Heart right ventricle (tissue), 16 donors: ENCODE measurements at regions not wholly inside any gene's neighbourhood (a gene's known extent, or its start where the extent isn't known, plus 50 kb on each side); places are given as distances from the start of the nearest gene placed in this dataset.

ENCODE experiments used
- ATAC-seq, 8 donors: fragments of 200-7000 bp; cut with Tn5 transposase; one replicate each; pipeline ENCODE4 v1.9.1; 2020; ENCODE audit warnings: mild to moderate bottlenecking in 8 of 8, moderate library complexity in 8 of 8, moderate number of reproducible peaks in 1 of 8
- DNase-seq, 2 donors: peaks; one replicate each; pipeline ENCODE4 v3.0.0-alpha.2; 2020
- H3K27ac ChIP-seq, 10 donors: fragments of 200-600 bp; sonication (generic) in 2 of 10; one replicate each; pipeline versions ENCODE4 v1.5.0 to v1.8.0; 2020 to 2022; ENCODE audit warnings: mild to moderate bottlenecking in 3 of 10
- H3K27me3 ChIP-seq, 7 donors: fragments of 200-600 bp; one replicate each; pipeline ENCODE4 v1.8.0; 2021 to 2022; ENCODE audit warnings: mild to moderate bottlenecking in 2 of 7
- H3K36me3 ChIP-seq, 9 donors: fragments of 200-600 bp; sonication (generic) in 1 of 9; one replicate each; pipeline versions ENCODE4 v1.5.0 to v1.8.0; 2020 to 2022; ENCODE audit warnings: mild to moderate bottlenecking in 2 of 9
- H3K4me1 ChIP-seq, 9 donors: fragments of 200-600 bp; sonication (generic) in 1 of 9; one replicate each; pipeline versions ENCODE4 v1.5.0 to v1.8.0; 2020 to 2022; ENCODE audit warnings: mild to moderate bottlenecking in 4 of 9
- H3K4me3 ChIP-seq, 10 donors: fragments of 200-600 bp; sonication (generic) in 2 of 10; one replicate each; pipeline versions ENCODE4 v1.5.0 to v1.8.0; 2020 to 2022; ENCODE audit warnings: mild to moderate bottlenecking in 7 of 10, moderate library complexity in 2 of 10
- H3K9me3 ChIP-seq, 11 donors: fragments of 200-600 bp in 10 of 11; sonication (generic) in 2 of 11; one replicate each; pipeline versions ENCODE4 v1.5.0 to v1.8.0; 2013 to 2022; ENCODE audit warnings: mild to moderate bottlenecking in 2 of 11, control low read depth in 1 of 11, moderate library complexity in 1 of 11
- WGBS, 2 donors: extraction: QIAGEN DNeasy Blood & Tissue Kit; methylation state at CpG; one replicate each; pipeline ENCODE4 v1.1.7; 2013; ENCODE audit warnings: inconsistent platforms in 1 of 2; 5-methylcytosine and 5-hydroxymethylcytosine counted together
- intact Hi-C, 10 donors: fragments of 100-400 bp; cut with DNase I; formaldehyde crosslinking; loops; one replicate each; pipeline versions ENCODE4 v1.11.1 to v1.14.2; 2022
- TF ChIP-seq, protein P1 (sequence below), 9 donors: fragments of 200-600 bp; sonication (generic) in 2 of 9; IDR thresholded peaks; one replicate each; pipeline versions ENCODE4 v1.5.0 to v1.8.0; 2021 to 2022; ENCODE audit warnings: antibody characterized with exemption in 9 of 9, mild to moderate bottlenecking in 5 of 9, moderate library complexity in 1 of 9
- donor health status: Arrhythmogenic right ventricular cardiomyopathy.
- donor health status: ischemic (EF 13 %, LVEDD 7.1; RV severe dilation, severe dysfunction).
- donor health status: healthy with polysubstance abuse.
- donor health status: DM: no; HTN: yes; CAD: no.
- donor health status: DM: no; HTN: no; CAD: no.
- donor health status: ischemic (EF 25% LVEDD 6.9; RV normal size, moderate dysfunction).
- donor health status: ischemic (EF 25% LVEDD 5.7; RV mildly dilated, moderate dysfunction).
- donor health status: healthy.
- donor health status: DM: yes; HTN: yes; CAD: no.
- donor health status: Ischemic cardiomyopathy.
- donor health status: ischemic (EF 35%, LVEDD 5.7; RV mildly dilated, moderate dysfunction).
- donor health status: nonischemic (EF 11% LVEDD 7.7; RV severe dilation, severe dysfunction).
- donor health status: DM: yes; HTN: yes; CAD: no.
- donor health status: PGD.
- donor health status: ischemic (EF 29% LVEDD 5.4; RV normal size, mild dysfunction).
- donor health status: nonischemic (EF 23%, LVEDD 6.1; RV moderate dilation, normal function).

DNA sequence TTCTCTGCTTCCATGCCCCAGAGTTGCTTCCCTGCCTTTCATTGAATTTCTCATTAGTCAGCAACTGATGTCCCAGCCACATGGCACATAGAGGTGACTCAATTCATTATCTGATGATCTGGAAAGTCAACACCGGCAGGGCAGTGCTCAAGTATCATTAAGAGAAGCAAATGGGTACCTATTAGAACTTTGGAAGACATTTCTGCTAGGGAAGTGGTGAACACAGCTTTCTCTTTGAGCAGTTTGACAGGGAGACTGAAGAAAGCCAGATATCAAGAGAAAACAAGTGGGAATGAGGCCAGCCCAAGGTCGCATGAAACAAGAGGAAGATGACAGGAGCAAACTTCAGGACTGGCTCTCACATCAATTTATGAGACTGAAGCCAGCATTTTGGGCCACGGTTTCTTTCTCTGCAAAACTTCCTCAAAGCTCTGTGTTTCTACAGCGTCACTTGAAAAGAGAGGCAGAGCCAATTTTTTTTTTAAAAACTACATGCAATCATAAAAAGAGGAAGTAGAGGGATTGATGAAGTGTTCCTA lies 108.3 kb upstream of the RPS6KA3 start:
- TF ChIP-seq, protein P1, sequence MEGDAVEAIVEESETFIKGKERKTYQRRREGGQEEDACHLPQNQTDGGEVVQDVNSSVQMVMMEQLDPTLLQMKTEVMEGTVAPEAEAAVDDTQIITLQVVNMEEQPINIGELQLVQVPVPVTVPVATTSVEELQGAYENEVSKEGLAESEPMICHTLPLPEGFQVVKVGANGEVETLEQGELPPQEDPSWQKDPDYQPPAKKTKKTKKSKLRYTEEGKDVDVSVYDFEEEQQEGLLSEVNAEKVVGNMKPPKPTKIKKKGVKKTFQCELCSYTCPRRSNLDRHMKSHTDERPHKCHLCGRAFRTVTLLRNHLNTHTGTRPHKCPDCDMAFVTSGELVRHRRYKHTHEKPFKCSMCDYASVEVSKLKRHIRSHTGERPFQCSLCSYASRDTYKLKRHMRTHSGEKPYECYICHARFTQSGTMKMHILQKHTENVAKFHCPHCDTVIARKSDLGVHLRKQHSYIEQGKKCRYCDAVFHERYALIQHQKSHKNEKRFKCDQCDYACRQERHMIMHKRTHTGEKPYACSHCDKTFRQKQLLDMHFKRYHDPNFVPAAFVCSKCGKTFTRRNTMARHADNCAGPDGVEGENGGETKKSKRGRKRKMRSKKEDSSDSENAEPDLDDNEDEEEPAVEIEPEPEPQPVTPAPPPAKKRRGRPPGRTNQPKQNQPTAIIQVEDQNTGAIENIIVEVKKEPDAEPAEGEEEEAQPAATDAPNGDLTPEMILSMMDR (IDR thresholded peaks at IDR 0.05): no peak
- H3K9me3 ChIP-seq: no peaks in the 10 kb centered on the region
- WGBS, 2 donors: 8 to 15% methylated on average over 4 of the region's 4 CpGs
- peak overlapping the region in 1 of 10 donors; percentile 16 for H3K4me3 ChIP-seq
- intact Hi-C loops: loop anchor here in 1 of 10 donors (10.0 kb wide), 1 partner anchor 100 kb away; no protein-coding TSS in a partner anchor
- DNase-seq (no peak), ATAC-seq (peak in 5 of 8 donors; percentile 15 to 52 (median 28))
- peaks cover 0 to 14% (median 0%) of the 10 kb centered on the region in 7 donors for H3K27me3 ChIP-seq
- H3K36me3 ChIP-seq: no peaks in the 10 kb centered on the region
- H3K27ac ChIP-seq: peak overlapping the region in 3 of 10 donors; percentile 1 to 76 (median 43)
- peaks cover 0 to 11% (median 4%) of the 10 kb centered on the region in 9 donors for H3K4me1 ChIP-seq

DNA sequence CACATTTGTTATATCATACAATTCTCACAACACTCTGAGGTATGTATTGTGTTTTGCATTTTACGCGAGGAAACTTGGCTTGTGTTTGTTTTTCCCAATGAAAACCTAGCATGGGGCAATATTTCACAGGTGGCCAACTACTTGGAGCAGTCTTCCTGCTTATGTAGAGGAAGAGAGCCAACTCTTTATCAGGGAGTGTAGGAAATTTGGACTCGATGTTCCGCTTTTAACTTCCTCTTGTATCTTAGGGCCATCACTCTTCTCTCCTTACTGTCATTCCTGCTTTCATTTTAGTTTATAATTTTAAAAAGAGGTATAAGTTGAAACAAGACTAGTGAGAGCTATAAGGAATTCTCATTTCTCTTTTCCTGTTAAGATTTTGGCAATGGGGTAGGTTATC lies 107.7 kb upstream of the RPS6KA3 start:
- no peak overlapping the region for H3K4me3 ChIP-seq
- DNase-seq (no peak), ATAC-seq (peak in 1 of 8 donors; percentile 48)
- TF ChIP-seq, protein P1 (IDR thresholded peaks at IDR 0.05): no peak
- peak overlapping the region in 3 of 10 donors; percentile 1 to 76 (median 43) for H3K27ac ChIP-seq
- peaks cover 0 to 14% (median 0%) of the 10 kb centered on the region in 7 donors for H3K27me3 ChIP-seq
- no peaks in the 10 kb centered on the region for H3K36me3 ChIP-seq
- intact Hi-C loops: loop anchor here in 1 of 10 donors (10.0 kb wide), 1 partner anchor 100 kb away; no protein-coding TSS in a partner anchor
- no peaks in the 10 kb centered on the region for H3K9me3 ChIP-seq
- WGBS, 2 donors: 38 to 53% methylated on average over 4 of the region's 4 CpGs
- peaks cover 0 to 11% (median 4%) of the 10 kb centered on the region in 9 donors for H3K4me1 ChIP-seq

DNA sequence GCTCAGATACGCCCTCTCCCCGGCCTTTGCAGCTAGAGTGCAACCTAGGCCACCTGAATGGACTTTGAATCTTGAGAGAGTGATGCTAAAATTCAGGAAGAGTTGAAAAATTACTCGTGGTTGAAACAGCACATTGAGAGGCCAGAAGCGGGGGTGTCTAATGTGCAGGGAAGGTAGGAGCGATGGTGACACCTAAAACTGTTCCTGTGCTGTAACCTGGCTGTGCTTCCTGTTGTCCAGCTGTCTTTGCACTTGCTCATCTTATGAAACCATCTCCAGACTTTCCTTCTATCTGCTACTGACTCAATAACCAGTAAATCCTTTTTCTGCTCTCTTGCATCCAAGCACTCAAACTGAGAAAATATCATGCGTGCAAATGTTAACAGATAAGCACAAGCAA lies 106.4 kb upstream of the RPS6KA3 start:
- H3K27ac ChIP-seq: no peak overlapping the region
- TF ChIP-seq, protein P1 (IDR thresholded peaks at IDR 0.05): no peak
- no peaks in the 10 kb centered on the region for H3K9me3 ChIP-seq
- 92 to 97% methylated on average over 6 of the region's 6 CpGs for WGBS, 2 donors
- intact Hi-C loops: loop anchor here in 1 of 10 donors (10.0 kb wide), 1 partner anchor 98 kb away; no protein-coding TSS in a partner anchor
- ATAC-seq (no peak), DNase-seq (no peak)
- no peaks in the 10 kb centered on the region for H3K36me3 ChIP-seq
- H3K27me3 ChIP-seq: peaks cover 0 to 10% (median 0%) of the 10 kb centered on the region in 7 donors
- no peak overlapping the region for H3K4me3 ChIP-seq
- H3K4me1 ChIP-seq: peaks cover 0 to 11% (median 4%) of the 10 kb centered on the region in 9 donors

DNA sequence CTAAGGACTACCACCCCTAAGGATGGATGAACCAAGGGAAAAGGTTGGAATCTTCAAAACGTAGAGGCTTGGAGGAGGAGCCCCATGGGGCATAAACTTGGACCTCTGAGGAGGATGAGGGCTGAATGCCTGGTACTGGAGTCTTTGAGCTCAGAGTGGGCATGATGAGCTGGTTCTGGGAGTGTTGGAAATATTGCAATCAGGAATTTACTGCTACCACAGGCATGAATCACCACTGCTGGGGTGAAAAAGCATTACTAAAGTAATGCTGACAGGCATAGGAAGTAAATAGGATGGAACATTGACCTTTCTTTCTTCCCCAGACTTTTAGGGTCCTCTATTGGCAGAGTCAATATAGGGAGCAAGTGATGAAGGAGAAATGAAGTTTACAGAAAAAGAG lies 105.8 kb upstream of the RPS6KA3 start:
- intact Hi-C loops: loop anchor here in 1 of 10 donors (10.0 kb wide), 1 partner anchor 98 kb away; no protein-coding TSS in a partner anchor
- no peaks in the 10 kb centered on the region for H3K9me3 ChIP-seq
- WGBS, 2 donors: 67 to 74% methylated on average over 1 of the region's 1 CpG

More for the DNA sequence above, 105.8 kb upstream of the RPS6KA3 start:
- ATAC-seq: no peak
- H3K4me1 ChIP-seq: peaks cover 0 to 11% (median 4%) of the 10 kb centered on the region in 9 donors
- peaks cover 0 to 7% (median 0%) of the 10 kb centered on the region in 7 donors for H3K27me3 ChIP-seq
- DNase-seq: no peak
- no peak overlapping the region for H3K4me3 ChIP-seq
- no peak overlapping the region for H3K27ac ChIP-seq
- TF ChIP-seq, protein P1 (IDR thresholded peaks at IDR 0.05): no peak
- H3K36me3 ChIP-seq: no peaks in the 10 kb centered on the region
